ENCODE measurements at regions not wholly inside any gene's neighbourhood (a gene's known extent, or its start where the extent isn't known, plus 50 kb on each side); places are given as distances from the start of the nearest gene placed in this dataset.
A peak's percentile ranks its signal among the peaks of the same experiment; 100 is the strongest.

- no peak overlapping the region for H3K27ac ChIP-seq
Measured at GRCh38 chr13:99120751-99121150, 79.9 kb upstream of the UBAC2 start.

GRCh38 chr13:99122171-99122570, 78.5 kb upstream of the UBAC2 start:
- no peak for DNase-seq (ENCODE audit: low read depth, low spot score)
- no peak overlapping the region for H3K27ac ChIP-seq

More at GRCh38 chr13:99120751-99121150, 79.9 kb upstream of the UBAC2 start:
- no peak for DNase-seq (ENCODE audit: low read depth, low spot score)

GRCh38 chr13:99123101-99124045, 77.3 kb upstream of the UBAC2 start:
- no peak for DNase-seq (ENCODE audit: low read depth, low spot score)

DNA sequence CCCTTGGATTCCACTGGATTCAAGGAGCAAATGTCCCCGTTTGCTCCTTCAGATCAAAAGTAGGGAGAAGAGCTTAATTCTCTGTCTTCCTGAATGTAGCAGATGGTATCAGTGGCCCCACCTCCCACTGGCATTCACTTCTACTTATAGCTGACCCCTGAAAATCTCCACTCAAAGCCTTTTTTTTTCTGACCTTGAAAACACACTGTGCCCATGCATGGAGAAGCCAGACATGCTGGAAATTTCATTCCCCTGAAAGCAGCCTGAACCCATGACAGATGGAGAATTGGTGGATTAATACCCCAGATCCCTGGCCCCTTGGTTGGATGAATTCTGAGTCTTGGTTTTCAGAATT, 76.6 kb upstream of the UBAC2 start:
- H3K27ac ChIP-seq = no peak overlapping the region
- no peak for DNase-seq (ENCODE audit: low read depth, low spot score)

More at GRCh38 chr13:99123101-99124045, 77.3 kb upstream of the UBAC2 start:
- no peak overlapping the region for H3K27ac ChIP-seq

DNA sequence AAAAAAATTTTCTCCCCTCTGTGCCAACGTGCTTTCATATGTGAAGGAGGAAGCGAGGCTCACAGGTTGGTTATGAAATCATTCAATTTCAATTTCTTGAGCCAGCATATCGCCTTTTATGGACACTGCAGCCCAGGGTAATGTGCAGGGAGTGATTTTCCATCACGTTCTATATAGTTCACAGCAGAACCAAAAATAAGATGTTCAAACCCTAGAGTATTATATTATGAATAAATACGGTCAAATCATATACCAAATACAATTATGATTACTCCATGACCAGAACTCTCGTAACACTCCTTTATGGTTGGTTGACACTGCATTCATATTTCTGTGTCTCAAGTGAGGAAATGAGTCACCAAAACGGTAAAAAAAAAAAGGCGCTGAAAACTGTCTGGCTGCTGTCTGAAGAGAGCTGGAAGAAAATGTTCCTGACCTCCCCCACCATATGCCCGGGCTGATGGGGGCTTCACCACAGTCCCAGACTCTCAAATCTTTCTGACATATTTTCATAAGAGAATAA, 75.8 kb upstream of the UBAC2 start:
- peak overlapping the region; percentile 25 for H3K27ac ChIP-seq
- peak; percentile 5 for DNase-seq (ENCODE audit: low read depth, low spot score)

- no peak overlapping the region for H3K27ac ChIP-seq
- no peak for DNase-seq (ENCODE audit: low read depth, low spot score)
Measured at GRCh38 chr13:99125326-99125915, 75.2 kb upstream of the UBAC2 start.

DNA sequence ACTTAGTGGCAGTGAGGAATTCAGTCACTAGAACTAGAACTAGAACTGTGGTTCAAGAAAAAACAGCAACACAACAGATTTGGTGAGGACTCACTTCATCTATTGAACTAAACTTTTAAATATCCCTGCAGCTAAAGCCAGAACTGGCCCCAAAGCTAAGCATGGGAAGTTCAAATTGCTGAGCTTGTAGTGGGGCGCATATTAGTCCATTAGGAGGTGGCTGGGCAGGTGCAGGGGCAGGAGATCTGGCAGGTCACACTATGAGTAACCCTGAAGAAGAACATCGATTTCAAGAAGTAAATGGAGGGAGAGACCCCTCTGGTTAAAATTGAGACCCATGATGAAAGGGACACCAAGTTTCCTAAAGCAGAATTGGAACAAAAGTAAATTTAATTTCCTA, 73.8 kb upstream of the UBAC2 start:
- no peak overlapping the region for H3K27ac ChIP-seq
- no peak for DNase-seq (ENCODE audit: low read depth, low spot score)

DNA sequence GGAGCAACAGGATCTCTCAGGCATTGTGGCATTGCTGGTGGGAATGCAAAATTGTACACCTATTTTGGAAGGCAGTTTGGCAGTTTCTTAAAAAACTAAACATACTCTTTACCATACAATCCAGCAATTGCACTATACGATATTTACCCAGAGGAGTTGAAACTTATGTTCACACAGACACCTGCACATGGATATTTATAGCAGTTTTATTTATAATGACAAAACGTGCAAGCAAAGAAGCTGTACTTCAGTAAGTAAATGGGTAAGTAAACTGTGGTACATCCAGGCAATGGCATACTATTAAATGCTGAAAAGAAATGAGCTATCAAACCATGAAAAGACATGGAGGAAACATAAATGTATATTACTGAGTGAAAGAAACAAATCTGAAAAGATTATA, 71.6 kb upstream of the UBAC2 start:
- no peak overlapping the region for H3K27ac ChIP-seq
- no peak for DNase-seq (ENCODE audit: low read depth, low spot score)

GRCh38 chr13:99129951-99130350, 70.7 kb upstream of the UBAC2 start:
- no peak overlapping the region for H3K27ac ChIP-seq
- no peak for DNase-seq (ENCODE audit: low read depth, low spot score)

GRCh38 chr13:99131410-99131809, 69.2 kb upstream of the UBAC2 start:
- no peak overlapping the region for H3K27ac ChIP-seq
- DNase-seq (ENCODE audit: low read depth, low spot score) = no peak

DNA sequence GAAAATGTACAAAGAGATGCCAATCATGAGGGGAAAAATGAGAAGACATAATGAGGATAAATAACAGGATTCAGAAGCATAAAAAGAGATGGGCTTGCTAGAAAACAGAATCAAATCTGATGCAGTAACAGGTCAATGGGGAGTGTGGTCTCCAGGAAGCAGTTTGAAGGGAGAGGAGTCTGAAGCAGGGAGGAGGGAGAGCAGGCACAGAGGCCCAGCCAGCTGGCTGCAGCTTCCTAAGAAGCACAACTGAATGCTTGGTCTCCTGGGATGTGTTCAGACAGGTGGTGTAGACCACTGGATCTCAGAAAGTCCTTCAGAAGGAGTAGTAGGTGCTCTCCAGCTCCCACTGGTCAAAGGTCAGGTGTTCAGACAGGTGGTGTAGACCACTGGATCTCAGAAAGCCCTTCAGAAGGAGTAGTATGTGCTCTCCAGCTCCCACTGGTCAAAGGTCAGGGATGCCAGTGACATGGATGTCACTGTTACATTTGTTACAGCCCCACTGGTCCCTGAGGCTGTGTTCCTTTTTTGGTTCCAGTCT, 68.3 kb upstream of the UBAC2 start:
- H3K27ac ChIP-seq = no peak overlapping the region
- no peak for DNase-seq (ENCODE audit: low read depth, low spot score)

DNA sequence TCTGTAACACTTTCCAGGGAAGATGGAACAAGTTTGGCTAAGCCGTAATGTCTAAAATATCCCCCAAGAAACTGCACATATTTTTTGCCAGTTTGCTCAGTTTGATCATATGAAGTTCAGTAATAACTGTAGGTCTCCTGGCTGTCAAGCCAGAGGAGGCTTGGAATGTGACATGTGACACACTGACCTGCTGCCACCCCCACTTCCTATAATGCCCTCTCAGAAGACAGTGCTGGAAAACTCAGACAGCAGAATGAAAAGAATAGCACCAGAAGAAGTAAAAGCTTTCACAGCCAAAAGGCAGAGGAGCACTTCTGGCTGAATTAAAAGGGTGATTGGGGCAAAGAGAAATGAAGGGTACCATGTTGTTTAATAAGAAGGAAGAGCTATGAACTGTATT, 67.4 kb upstream of the UBAC2 start:
- H3K27ac ChIP-seq = no peak overlapping the region
- no peak for DNase-seq (ENCODE audit: low read depth, low spot score)

DNA sequence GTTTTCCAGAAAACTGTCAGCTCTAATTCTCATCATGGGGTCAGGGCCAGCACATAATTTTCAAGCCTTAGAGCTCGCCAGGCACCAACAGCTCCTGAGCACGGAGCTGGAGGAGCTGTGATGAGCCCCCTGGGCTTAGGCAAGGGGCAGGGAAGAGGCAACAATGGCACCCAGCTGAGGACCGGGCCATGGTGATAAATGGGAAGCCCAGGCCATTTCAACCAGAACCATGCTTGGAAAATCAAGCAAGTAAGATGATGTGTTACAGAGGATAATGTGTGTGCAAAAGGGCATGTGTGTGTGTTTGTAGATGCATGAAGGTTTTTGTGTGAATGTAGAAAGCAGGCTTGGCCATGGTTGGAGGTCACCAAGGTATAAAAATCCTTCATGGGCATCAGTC, 66.8 kb upstream of the UBAC2 start:
- no peak overlapping the region for H3K27ac ChIP-seq
- DNase-seq (ENCODE audit: low read depth, low spot score) = no peak

DNA sequence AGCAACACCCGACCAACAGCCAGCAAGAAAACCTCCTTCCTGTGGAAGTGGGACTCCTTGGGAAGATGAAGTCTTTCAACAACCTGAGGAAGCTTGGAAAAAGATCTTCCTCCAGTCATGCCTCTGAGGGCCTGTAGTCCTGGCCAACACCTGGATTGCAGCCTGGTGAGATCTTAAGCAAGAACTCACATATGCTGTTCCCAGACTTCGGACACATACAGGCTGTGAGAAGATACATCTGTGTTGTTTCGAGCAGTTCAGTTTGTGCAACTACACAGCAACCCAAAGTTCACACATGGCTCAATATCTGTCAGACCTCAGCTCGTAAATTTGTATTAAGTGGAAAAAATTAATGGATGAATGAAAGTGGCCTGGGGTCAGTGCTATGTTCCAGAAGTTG, 65.1 kb upstream of the UBAC2 start:
- H3K27ac ChIP-seq = no peak overlapping the region
- no peak for DNase-seq (ENCODE audit: low read depth, low spot score)

DNA sequence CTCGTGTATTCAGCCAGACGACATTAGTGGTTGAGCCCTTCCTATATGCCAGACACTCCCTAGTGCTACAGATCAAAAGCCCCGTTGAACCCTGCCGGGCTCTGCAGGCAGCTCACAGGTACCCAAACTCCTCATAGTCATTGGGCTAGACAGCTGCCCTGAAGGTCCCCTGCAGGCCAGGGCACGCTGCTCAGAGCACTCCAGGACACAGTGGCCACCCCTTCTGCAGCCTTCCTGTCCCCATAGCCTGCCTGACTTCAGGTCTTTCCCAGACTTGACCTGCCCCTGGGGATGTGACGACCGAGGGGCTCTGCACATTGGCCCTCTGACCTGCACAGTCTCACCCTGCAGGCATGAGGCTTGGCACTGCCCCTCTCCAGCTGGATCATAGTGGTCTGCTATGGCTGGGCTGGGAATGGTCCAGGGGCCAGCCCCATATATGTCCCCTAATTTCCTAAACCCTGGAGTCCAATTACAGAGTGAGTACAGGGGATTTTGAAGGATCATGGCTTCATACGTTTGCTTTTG, 64.2 kb upstream of the UBAC2 start:
- no peak for DNase-seq (ENCODE audit: low read depth, low spot score)
- H3K27ac ChIP-seq = no peak overlapping the region

- no peak for DNase-seq (ENCODE audit: low read depth, low spot score)
- H3K27ac ChIP-seq = no peak overlapping the region
Measured at GRCh38 chr13:99140831-99141230, 59.8 kb upstream of the UBAC2 start.

DNA sequence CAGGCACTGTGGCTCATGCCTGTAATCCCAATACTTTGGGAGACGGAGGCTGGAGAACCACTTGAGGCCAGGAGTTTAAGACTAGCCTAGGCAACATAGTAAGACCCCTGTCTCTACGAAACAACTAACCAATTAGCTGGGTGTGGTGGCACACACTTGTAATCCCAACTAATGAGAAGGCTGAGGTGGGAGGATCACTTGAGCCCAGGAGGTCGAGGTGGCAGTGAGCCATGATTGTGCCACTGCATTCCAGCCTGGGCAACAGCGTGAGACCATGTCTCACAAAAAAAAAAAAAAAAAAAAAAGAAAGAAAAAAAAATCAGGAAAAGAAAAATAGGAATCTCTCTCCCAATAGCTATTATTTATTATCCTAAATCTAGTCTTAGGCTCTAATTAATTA, 56.8 kb upstream of the UBAC2 start:
- no peak overlapping the region for H3K27ac ChIP-seq
- DNase-seq (ENCODE audit: low read depth, low spot score) = no peak

GRCh38 chr13:99144306-99144705, 56.3 kb upstream of the UBAC2 start:
- no peak overlapping the region for H3K27ac ChIP-seq
- DNase-seq (ENCODE audit: low read depth, low spot score) = no peak

DNA sequence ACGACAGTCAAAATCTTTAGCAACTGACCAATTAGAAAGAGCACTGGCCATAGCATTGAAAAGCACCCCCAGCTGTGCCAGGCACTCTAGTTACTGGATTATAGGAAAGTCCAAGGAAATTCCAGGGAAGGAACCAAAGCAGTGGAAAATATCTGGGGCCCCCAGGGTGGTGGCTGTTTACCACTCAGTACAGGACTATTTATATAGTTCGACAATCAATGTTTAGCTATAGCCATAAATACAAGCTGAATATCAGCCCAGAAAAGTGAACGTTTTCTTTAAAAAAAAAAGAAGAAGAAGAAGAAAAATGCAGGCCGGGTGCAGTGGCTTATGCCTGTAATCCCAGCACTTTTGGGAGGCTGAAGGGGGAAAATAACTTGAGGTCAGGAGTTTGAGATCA, 55.2 kb upstream of the UBAC2 start:
- H3K27ac ChIP-seq = no peak overlapping the region
- DNase-seq (ENCODE audit: low read depth, low spot score) = no peak

GRCh38 chr13:99150575-99151361, 49.9 kb upstream of the UBAC2 start:
- H3K27ac ChIP-seq = peak overlapping the region; percentile 94
- peak; percentile 99 for DNase-seq (ENCODE audit: low read depth, low spot score)

All from epithelial cell of prostate (primary cell).